NCI-H748 (cell line): ENCODE measurements at regions not wholly inside any gene's neighbourhood (a gene's known extent, or its start where the extent isn't known, plus 50 kb on each side); places are given as distances from the start of the nearest gene placed in this dataset.
"Not testable (repeated sequence)": the region's sequence is repeated elsewhere in the genome, so short reads cannot be mapped to it uniquely, and the experiment has no call there.

ENCODE experiments used
- DNase-seq: peaks from one replicate; lab custom pipeline; 2025; ENCODE audit not compliant: unreplicated experiment; lab: John Stamatoyannopoulos, UW

GRCh38 chr17:13099926-13100325 is 82.1 kb upstream of the ELAC2 start:
- no peak for DNase-seq

- no peak for DNase-seq
Observed at GRCh38 chr17:13099089-13099735, 81.4 kb upstream of the ELAC2 start.

- DNase-seq = no peak
Observed at GRCh38 chr17:13096291-13096690, 78.5 kb upstream of the ELAC2 start.

- not testable (repeated sequence) for DNase-seq
Observed at GRCh38 chr17:13092010-13092409, 74.2 kb upstream of the ELAC2 start.

GRCh38 chr17:13088666-13089065 is 70.8 kb upstream of the ELAC2 start:
- DNase-seq = no peak

GRCh38 chr17:13087802-13088201 is 70.0 kb upstream of the ELAC2 start:
- no peak for DNase-seq

- no peak for DNase-seq
Observed at GRCh38 chr17:13086142-13086769, 68.4 kb upstream of the ELAC2 start.

GRCh38 chr17:13085578-13085977 is 67.8 kb upstream of the ELAC2 start:
- DNase-seq = no peak

GRCh38 chr17:13084420-13084819 is 66.6 kb upstream of the ELAC2 start:
- no peak for DNase-seq

GRCh38 chr17:13078591-13079385 is 61.0 kb upstream of the ELAC2 start:
- DNase-seq = no peak

- DNase-seq = no peak
Observed at GRCh38 chr17:13076905-13077304, 59.1 kb upstream of the ELAC2 start.

- no peak for DNase-seq
Observed at GRCh38 chr17:13074026-13074425, 56.2 kb upstream of the ELAC2 start.

- DNase-seq = no peak
Observed at GRCh38 chr17:13073018-13073417, 55.2 kb upstream of the ELAC2 start.

- no peak for DNase-seq
Observed at GRCh38 chr17:13070732-13071131, 52.9 kb upstream of the ELAC2 start.

- no peak for DNase-seq
Observed at GRCh38 chr17:13067629-13068303, 49.9 kb upstream of the ELAC2 start.
